Mononuclear cell (primary cell): ENCODE measurements at regions not wholly inside any gene's neighbourhood (a gene's known extent, or its start where the extent isn't known, plus 50 kb on each side); places are given as distances from the start of the nearest gene placed in this dataset.

Source experiments
- H3K27me3 ChIP-seq: 2 replicates; pipeline ENCODE4 v1.6.0; 2011; ENCODE audit warnings: low read length, control low read depth; ENCODE audit not compliant: insufficient read depth
- H3K4me1 ChIP-seq: 2 replicates; pipeline ENCODE4 v1.5.1; 2011; ENCODE audit warnings: mild to moderate bottlenecking, low read length, control low read depth; ENCODE audit not compliant: insufficient read depth
- H3K4me3 ChIP-seq: 2 replicates; pipeline ENCODE4 v1.5.1; 2011; ENCODE audit warnings: mild to moderate bottlenecking, low read length, moderate library complexity
- H3K9me3 ChIP-seq: 2 replicates; pipeline ENCODE4 v1.5.1; 2011; ENCODE audit warnings: low read depth, mild to moderate bottlenecking, control low read depth, low read length

DNA sequence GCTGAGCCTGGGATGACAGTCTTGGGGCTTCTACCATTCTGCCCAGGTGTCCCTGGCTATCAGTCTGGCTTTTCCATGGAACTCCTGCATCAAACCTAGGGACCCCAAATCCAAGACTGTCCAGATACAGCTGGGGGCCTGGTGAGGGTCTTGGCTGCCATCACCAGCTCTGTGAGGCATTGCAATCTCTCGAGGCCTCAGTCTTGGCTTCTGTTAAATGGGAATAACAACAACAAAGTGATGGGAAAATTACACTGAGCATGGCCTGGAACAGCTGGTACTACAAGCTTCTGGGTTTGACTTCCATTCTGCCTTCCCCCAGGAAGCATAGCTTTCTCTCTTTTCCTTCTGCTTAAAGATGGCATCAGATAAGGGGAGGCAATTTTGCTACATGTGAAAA is 50.0 kb upstream of the LCTL start:
- no peaks in the 10 kb centered on the region for H3K9me3 ChIP-seq
- no peaks in the 10 kb centered on the region for H3K27me3 ChIP-seq
- no peak overlapping the region for H3K4me3 ChIP-seq
- H3K4me1 ChIP-seq, result peaks cover 65% of the 10 kb centered on the region

DNA sequence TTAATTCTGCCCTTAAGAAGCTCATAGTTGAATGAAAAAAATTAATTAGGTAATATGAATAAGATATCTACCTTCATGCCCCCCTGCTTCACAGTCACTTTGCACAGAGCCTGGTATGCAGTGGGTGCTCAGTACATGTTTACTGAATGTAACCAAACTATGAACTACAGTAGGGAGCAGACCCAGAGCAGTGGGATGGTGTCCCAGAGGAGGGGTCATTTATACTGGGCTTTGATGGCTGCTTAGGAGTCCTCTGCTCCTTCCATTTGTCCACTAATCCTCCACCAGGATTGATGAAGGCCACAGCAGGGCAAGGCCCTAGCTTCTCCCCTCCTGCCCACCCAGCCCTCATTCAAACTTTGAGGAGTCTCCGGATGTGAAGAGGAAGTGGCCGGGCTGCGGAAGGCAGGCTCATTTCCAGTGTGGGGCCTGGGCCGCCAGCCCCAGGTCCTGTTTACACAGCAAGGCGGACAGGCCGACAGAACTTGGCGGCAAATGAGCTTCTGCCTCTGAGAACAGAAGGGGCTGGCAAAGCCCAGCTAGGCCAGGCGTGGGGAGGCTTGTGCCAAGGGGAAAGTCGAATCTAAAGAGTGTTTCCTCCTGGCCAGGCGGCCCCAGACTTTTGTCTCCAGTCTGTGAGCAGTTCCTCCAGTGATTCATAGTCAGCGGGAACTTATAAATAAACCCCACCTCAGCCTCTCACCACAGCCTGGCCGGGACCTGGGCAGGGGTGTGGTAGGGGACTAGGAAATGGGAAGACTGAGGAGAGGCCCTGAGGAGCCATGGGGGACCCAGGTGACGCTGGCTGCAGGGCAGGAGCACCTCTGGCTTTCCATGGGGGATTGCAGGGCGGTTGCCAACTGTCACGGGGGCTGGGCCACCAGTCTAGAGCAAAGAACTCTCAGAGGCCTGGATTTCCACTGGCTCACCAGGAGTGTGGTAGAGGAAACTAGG is 51.6 kb upstream of the LCTL start:
- Histone ChIP-seq H3K9me3 (no peaks in the 10 kb centered on the region), H3K4me3 (no peak overlapping the region), H3K4me1 (peaks cover 72% of the 10 kb centered on the region), H3K27me3 (no peaks in the 10 kb centered on the region)

DNA sequence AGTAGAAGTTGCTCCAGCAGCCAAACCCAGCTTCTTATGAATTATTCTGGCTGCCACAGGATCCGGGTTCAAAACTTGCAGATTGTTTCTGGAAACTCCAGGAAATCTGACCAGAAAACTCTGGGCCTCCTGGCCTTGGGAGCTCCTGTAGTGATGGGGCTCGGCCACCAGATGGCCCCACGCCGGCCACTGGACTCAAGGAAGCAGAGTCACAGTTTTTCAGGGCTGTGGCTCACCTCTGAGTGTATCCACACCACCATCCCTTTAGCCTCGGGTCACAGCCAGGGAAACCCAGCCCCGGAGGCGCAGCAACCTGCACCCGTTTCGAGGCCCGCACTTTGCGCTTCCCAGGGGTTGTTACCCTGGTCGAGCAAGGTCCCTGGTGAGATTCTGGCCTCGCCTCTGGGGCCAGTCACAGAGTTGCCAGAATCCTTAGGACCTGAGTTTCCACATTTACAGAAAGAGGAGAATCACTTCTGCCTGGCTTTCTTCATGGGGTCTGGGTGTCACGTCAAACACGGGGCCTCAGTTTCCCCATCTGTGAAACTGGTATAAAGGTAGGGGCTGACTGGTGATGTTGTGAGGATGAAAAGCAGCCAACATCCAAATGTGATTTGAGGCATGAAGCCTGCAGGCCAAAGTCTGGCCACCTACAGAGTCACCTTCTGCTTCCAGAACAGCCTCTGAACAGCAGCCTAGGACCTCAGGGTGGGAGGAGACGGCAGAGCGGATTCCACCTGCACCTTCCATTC is 53.5 kb upstream of the LCTL start:
- H3K4me3 ChIP-seq, result no peak overlapping the region
- H3K27me3 ChIP-seq, result peaks cover 6% of the 10 kb centered on the region
- H3K9me3 ChIP-seq, result no peaks in the 10 kb centered on the region
- peaks cover 58% of the 10 kb centered on the region for H3K4me1 ChIP-seq

DNA sequence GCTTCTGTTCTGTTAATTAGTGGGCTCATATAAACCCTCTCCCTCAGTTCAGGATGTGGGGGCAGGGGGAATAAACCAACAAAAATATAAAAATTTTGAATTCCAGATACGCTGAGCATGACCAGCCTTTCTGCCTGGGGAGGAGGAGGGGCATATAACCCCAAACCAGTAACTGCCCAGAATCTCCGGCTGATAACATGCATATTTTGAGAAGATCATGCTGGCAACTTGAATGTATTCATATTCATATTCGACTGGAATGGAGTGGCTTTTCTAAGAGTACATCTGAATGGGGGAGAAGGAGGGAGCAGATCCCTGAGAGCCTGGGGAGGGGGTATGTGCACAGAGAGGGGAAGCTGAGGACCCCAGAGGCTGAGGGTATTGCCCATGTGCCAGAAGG is 54.5 kb upstream of the LCTL start:
- H3K27me3 ChIP-seq, result peaks cover 6% of the 10 kb centered on the region
- peaks cover 48% of the 10 kb centered on the region for H3K4me1 ChIP-seq
- H3K4me3 ChIP-seq, result no peak overlapping the region
- no peaks in the 10 kb centered on the region for H3K9me3 ChIP-seq

DNA sequence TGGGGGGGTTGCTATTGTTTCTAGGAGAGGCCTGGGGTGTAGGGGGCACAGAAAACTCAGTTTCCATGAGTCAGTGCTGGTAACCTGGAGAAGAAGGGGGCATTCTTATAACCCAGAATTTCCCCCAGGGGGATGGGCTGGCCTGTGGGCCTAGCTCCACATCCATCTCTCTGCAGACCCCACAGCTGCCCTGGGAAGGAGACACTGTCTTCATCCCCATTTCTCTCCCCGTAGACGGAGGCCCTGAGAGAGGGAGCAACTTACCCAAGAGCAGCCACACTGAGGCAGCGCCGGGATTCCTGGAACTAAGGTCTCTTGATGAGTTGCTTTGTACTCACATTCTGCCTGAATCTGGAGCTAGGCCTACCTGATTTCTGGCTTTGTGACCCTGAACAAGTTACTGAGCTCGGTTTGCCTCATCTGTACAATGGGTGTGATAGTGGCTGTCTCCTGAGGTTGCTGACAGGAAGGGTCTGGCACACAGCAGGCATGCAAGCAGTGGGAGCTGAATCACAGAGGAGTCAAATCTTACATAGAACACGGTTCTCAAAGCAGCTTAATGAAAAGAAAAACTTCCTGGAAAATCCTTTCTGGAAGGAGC is 55.0 kb upstream of the LCTL start:
- H3K4me1 ChIP-seq, result peaks cover 43% of the 10 kb centered on the region
- peaks cover 6% of the 10 kb centered on the region for H3K27me3 ChIP-seq
- no peak overlapping the region for H3K4me3 ChIP-seq
- H3K9me3 ChIP-seq, result no peaks in the 10 kb centered on the region

DNA sequence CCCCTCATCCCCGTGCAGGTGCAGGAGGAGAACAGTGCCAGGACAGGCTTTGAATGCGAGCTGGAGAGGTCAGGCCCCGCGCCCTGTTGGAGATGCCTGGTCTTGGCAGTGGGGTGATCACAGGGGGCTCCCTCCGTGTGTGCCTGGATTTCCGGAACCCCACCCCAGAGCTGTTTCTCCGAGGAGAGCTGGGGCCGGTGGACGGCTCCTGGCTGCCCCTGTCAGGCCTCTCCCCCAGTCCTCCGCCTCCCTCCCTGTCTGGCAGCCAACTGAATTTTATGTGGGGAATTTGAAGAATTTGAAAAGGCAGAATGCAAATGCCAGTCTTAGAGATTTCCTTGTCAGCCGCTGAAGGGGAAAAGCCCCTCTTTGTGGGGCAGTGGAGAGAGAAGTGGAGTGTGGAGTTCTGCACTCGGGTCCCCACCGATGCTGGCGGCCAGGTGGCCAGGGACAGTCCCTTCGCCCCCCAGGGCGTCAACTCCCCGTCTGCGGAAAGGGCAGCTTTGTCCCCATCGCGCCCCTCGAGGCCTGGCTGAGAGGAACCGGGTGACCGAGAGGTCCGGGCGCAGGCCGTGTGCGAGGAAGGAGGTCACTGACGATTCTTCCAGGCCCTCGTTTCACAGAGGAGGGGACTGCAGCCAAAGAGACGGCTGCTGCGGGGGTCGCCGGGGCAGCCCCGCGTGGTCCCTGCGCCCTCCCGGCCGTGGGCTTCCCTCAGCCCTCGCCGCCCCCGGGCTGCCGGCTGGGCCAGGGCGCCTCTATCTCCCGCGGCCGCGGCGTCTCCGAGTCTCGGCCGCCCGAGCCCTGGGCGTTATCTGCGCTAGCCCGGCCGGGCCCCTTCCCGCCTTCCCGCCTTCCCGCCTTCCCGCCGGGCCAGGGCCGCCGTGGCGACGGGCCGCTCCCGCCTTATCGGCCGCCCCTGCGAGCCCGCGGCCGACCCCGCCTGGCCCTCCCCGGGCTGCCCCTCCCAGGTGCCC is 56.0 kb upstream of the LCTL start:
- H3K9me3 ChIP-seq, result no peaks in the 10 kb centered on the region
- H3K27me3 ChIP-seq, result peaks cover 6% of the 10 kb centered on the region
- H3K4me3 ChIP-seq, result no peak overlapping the region
- H3K4me1 ChIP-seq, result peaks cover 34% of the 10 kb centered on the region

DNA sequence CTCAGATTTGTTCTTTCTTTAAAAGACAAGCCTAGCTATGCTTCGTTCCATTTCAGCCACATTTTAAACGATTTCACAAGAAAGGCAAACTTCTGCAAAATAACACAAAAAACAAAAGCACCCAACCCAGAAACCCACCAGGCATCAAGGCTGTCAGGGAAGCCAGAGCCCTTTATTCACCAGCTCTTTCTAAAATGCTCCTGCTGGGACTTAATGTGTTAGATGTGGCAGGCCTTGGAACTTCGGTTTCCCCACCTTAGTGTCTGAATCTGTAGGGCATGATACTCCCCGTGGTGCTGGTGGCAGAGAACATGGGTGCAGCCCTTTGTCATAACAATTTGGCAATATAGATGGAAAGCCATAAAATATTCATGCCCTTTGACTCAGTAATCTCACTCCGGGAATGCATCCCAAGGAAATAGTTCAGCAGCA is 56.8 kb upstream of the LCTL start:
- Histone ChIP-seq H3K4me3 (no peak overlapping the region), H3K9me3 (no peaks in the 10 kb centered on the region), H3K27me3 (peaks cover 6% of the 10 kb centered on the region), H3K4me1 (peaks cover 25% of the 10 kb centered on the region)

DNA sequence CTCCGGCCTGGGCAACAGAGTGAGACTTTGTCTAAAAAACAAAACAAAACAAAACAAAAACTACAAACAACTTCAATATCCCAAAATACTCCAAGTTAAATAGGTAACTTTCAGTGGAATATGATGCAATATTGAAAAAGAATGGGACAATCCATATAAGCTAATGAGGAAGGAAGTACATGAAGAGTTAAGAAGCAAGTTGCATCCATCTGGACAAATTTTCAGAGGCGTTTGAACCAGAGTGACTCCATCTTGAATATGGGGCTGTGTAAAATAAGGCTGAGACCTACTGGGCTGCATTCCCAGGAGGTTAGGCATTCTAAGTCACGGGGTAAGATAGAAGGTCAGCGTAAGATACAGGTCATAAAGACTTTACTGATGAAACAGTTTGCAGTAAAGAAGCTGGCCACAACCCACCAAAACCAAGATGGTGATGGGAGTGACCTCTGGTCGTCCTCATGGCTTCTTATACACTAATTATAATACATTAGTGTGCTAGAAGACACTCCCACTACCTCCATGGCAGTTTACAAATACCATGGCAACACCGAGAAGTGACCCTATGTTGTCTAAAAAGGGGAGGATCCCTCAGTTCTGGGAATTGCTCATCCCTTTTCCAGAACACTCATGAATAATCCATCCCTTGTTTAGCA is 58.1 kb upstream of the LCTL start:
- Histone ChIP-seq H3K9me3 (no peaks in the 10 kb centered on the region), H3K4me1 (peaks cover 12% of the 10 kb centered on the region), H3K4me3 (no peak overlapping the region), H3K27me3 (peaks cover 6% of the 10 kb centered on the region)

DNA sequence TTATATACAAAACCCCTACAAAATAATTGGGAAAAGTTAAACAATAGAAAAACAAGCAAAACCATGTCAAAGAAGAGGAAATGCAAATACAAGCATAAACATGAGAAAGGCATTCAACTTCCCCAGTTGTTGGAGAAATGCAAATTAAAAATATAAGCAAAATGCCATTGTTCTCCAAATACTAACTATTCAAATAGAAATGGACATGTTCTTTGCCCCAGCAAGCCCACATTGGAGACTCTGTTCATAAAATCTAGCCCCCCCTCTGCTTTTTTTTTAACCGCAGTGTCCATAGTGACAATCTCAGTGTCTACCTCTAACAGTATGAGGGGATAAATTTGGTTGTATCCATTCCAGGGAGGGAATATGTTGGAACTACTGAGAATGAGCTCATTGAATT is 59.7 kb upstream of the LCTL start:
- H3K4me1 ChIP-seq, result peaks cover 7% of the 10 kb centered on the region
- no peak overlapping the region for H3K4me3 ChIP-seq
- H3K27me3 ChIP-seq, result peaks cover 6% of the 10 kb centered on the region
- H3K9me3 ChIP-seq, result no peaks in the 10 kb centered on the region

DNA sequence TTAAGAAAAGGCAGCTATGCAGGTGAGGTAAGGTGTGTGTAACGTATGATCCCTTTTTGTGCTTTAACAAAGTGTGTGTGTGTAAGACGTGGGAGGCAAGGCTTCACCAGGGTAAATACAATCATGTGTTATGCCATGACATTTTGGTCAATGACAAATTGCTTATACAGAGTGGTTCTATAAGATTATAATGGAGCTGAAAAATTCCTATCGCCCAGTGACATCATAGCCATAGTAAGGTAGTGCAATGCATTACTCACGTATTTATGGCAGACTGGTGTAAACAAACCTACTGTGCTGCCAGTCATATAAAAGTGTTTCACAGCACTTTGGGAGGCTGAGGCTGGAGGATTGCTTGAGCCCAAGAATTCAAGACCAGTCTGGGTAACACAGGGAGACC is 60.2 kb upstream of the LCTL start:
- H3K4me3 ChIP-seq, result no peak overlapping the region
- H3K27me3 ChIP-seq, result peaks cover 6% of the 10 kb centered on the region
- no peaks in the 10 kb centered on the region for H3K9me3 ChIP-seq
- peaks cover 7% of the 10 kb centered on the region for H3K4me1 ChIP-seq

DNA sequence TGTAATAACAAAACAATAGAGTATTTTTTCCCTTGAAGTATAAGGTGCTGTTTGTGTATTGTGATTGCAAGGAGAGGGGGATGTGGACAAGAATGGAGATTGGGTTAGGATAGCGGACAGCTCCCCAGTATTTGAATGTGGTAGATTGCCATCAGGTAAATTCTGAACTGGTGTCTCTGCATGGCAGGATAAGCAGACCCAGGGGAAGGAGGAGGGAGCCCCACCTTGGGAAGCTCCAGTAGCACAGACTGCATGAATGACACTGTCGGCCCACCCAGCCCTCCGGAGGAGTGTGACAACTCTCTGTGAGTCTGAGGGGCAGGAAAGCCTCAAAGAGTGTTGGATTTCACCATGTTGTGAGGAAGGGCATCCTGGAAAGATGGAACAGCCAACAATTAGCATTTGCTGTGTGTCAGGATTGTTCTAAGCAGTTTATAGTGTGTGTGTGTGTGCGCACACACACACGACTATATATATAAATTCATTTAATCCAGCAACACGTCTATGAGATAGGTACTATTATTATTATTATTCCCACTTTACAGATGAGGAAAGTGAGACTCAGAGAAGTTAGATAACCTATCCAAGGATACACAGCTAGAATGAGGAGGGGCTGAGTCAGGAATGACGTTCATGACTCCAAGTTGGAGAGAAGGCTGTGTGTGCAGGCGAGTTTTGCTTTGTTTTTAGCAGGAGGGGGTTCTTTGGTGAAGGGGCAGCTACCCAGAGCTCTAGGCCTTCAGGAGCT is 63.4 kb upstream of the LCTL start:
- Histone ChIP-seq H3K9me3 (no peaks in the 10 kb centered on the region), H3K4me1 (no peaks in the 10 kb centered on the region), H3K4me3 (no peak overlapping the region), H3K27me3 (no peaks in the 10 kb centered on the region)

DNA sequence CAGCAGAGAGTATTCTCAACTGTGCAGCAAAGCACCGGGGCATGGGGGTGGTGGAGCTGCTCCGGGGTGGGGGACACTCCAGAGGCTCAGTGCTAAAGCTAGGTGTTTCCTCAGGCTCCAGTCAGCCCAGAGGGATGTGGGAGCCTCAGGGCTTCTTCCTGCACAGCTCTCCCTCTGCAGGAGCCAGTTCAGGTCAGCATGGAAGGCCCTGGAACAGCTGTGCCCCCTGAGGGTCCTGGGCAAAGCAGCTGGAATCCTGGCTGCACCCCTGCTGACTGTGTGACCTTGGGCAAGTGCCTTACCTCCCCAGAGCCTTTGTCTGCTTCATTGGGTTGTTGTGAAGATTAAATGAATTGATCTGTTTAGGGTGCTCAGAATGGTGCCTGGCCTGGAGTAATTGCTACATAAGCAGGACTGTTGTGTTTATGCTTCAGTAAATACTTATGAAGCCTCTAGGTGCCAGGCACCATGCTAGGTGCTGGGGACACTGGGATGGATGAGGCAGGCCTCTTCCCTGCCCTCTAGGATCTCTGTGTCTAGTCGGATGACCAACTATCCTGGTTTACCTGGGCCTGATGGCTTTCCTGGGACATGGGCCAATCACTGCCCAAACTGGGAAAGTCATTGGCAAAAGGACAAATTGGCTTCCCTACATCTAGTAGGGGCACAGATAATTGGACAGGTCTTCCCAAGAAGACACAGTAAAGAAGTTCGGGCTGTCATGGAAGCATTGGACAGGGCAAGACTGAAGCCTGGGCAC is 64.2 kb upstream of the LCTL start:
- H3K4me1 ChIP-seq, result no peaks in the 10 kb centered on the region
- H3K9me3 ChIP-seq, result no peaks in the 10 kb centered on the region
- no peaks in the 10 kb centered on the region for H3K27me3 ChIP-seq
- no peak overlapping the region for H3K4me3 ChIP-seq

DNA sequence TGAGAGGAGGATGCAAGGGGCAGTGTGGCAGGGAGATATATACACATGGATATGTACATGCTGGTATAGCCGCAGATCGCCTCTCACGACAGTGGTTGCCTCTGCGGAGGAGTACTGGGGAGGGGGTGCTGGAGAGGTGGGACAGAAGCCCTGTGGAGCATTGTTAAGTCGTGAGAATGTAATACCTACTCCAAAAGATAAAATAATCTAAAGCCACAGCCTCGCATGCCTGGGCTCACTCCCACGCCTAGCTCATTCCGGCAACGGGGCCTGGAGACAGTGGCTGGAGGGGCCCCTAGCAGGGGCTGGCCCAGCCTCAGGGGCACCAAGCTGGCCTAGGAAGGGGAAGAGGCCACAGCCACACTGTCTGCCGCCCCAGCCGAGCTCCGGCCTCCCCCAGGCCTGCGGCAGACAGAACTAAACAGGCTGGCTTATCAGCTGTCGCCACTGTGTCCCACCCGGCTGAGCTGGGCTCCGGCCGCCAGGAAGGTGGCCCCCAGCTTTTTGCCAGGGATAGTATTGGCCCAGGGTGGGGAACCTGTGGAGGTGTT is 65.1 kb upstream of the LCTL start:
- H3K4me1 ChIP-seq, result no peaks in the 10 kb centered on the region
- H3K27me3 ChIP-seq, result no peaks in the 10 kb centered on the region
- no peaks in the 10 kb centered on the region for H3K9me3 ChIP-seq
- H3K4me3 ChIP-seq, result no peak overlapping the region
